CD4-positive, alpha-beta T cell treated with Interleukin-12 subunit alpha and Interleukin-12 subunit beta, for 1 hour (primary cell): ENCODE measurements at regions not wholly inside any gene's neighbourhood (a gene's known extent, or its start where the extent isn't known, plus 50 kb on each side); places are given as distances from the start of the nearest gene placed in this dataset.
"Not testable (repeated sequence)": the region's sequence is repeated elsewhere in the genome, so short reads cannot be mapped to it uniquely, and the experiment has no call there.

Experiments
- DNase-seq: peaks from one replicate; pipeline ENCODE4 v3.0.0-alpha.2; 2020

DNA sequence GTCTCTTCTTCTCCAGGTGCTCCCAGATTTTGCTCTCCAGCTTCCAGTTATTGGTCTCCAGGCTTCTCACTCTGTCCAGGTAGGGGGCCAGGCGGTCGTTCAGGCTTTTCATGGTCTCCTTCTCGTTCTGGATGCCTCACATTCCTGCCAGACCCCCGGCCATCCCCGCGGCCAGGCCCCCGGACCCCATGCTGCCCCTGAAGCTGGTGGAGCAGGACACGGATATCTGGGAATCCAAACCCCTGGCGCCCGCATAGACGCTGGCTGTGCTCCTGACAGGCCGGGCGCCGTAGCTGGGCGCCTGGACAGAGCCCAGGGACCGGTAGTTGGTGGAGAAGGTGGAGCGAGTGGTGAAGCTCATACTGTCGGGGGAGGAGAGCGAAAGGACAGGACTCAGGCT is 534.4 kb upstream of the TLE4 start:
- no peak for DNase-seq

- no peak for DNase-seq
These were observed 531.1 kb upstream of the TLE4 start for GRCh38 chr9:79040671-79041070.

- DNase-seq = no peak
These were observed 530.5 kb upstream of the TLE4 start for GRCh38 chr9:79041266-79041665.

- DNase-seq = no peak
These were observed 527.8 kb upstream of the TLE4 start for GRCh38 chr9:79043916-79044315.

- no peak for DNase-seq
These were observed 525.4 kb upstream of the TLE4 start for GRCh38 chr9:79046401-79046800.

DNA sequence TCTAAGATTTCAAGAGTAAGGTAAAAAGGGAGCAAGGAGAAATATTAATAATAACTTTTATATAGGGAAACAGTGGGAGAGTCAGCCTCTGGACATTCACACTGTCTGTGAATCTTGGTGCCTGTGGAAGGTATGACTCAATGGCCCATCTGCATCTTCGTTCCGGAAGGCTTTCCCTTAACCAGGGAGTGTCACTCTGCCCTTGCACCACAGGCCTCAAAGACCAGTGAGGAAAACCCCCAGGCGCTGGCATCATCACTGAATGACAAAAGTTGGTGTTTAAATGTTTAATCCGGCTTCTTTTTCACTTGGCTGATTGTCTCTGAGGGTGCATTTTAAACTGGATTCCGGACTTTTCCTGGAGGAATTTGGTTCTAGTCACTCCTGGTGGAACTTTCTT is 522.4 kb upstream of the TLE4 start:
- no peak for DNase-seq

DNA sequence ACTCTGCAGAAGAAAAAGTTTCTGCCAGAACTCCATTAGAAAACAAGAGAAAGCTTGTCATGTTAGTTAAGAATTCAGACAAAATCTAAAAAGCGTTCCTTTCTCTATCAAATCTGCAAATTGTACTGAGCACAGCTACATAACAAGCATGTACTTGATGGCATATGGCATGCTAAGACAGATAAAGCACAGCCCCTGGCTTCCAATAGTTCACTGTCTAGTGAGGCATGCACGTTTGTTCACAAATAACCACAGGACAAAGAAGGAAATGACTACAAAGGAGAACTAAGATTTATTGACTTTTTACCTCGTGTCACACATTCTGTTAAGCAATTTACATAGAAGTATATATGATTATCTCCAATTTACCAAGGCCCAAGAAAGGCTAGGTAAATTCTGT is 518.2 kb upstream of the TLE4 start:
- no peak for DNase-seq

- DNase-seq = no peak
These were observed 517.3 kb upstream of the TLE4 start for GRCh38 chr9:79054500-79054899.

DNA sequence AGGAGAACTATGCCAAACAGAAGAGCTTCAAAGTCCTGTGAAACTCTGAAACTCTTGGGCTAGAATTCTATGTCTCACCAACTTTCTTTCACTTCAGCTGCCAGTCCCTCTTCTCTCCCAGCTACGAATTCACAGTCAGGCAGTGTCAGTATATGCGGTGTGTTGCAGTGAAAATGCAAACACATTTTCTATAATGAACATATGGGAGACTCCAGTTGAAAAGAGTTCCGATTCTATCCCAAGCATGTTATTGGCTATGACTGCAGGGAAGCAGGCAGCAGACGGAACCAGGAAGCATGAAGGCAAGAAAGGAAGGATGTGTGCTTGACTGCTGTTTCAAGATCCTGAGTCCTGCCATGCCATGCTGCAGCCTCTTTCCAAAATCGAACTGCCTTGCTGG is 515.7 kb upstream of the TLE4 start:
- DNase-seq = no peak

- DNase-seq = no peak
These were observed 514.2 kb upstream of the TLE4 start for GRCh38 chr9:79057576-79057975.

- no peak for DNase-seq
These were observed 511.0 kb upstream of the TLE4 start for GRCh38 chr9:79060766-79061165.

DNA sequence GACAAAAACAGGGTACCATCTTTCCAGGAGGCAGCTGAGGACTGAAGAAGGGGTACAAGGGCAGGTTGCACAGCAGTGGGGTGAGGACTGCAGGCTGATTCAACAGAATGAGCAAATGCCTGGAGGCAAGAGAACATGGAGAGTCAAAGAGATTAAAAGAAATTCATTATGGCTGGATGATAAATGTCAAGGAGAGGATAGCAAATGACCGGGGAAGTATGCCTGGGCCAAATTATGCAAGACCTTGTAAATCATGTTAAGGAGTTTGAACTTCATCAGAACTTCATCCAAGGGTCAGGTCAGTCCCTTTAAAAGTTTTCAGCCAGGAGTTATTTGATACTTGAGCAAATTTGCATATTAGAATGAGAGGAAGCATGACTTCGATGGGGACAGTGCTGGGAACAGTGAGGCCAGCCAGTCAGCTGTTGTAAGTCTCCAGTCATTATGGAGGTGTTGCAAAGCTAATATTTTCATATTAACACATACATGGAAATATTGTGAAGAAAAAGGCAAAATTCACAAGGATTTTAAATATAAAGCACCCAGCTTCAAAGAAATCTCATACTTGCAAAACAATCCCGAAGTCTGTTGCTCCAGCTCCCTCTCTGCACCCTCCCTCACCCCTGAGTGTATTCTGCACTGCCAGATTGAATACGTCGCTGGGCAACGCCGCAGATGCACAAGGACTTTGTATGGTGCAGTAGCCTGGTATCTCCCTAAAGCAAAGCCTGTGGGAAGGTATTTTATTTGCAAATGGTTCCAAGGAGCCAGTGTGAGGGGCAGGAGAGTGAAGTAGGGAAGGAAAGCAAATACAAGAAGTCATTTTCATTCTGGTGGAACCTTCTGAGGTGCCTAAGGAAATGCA is 509.8 kb upstream of the TLE4 start:
- no peak for DNase-seq

DNA sequence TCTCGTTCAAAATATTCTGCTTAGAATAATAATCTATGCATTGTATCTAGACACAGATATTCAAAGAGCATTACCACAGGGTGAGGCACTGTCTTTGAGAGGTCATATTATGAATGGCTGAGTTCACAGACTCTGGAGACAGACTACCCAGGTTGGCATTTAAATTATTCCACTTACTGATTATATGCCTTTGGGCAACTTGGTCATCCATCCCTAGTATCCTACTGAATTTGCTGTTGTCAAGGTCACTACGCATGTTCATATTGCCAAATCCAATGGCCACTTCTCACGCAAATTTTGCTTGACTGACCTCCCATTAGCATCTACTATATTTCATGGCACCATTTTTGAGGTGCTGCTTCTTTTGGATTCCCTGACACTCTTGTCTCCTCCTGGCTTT is 498.6 kb upstream of the TLE4 start:
- DNase-seq = no peak

DNA sequence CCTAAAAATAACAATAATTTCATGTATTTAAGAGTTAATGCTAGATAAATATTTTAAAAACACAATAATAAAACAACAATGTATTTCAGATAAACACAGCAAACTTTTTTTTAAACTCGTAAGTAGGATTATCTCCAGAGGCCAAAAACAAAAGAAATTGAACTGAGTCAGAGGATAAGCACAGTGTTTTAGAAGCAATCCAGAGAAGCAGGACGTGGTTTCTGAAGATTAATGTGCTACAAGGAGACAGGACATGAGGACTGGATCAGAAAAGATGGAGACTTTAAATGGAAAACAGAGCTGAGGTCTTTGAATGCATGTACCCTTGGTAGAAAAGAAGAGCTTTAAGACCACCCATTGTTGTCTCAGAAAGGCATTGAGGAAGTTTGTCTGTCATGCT is 491.2 kb upstream of the TLE4 start:
- no peak for DNase-seq

DNA sequence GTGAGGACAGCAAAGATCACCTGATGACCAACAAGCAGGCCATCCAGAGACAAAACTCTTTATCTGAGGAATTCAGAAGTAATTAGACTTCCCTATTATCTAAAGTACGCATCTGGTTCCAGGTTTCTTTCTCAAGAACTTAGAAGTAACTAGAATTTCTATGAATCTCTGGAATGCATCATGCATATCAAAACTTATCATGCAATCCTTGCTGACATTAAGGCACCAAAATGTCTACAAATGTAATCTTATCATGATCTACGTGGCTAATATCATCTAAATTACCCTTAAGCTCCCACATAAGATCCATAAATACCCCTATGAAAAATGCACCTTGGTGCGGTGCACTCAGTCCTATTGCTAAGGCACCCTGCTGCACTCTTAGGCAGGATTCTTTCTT is 488.1 kb upstream of the TLE4 start:
- no peak for DNase-seq

DNA sequence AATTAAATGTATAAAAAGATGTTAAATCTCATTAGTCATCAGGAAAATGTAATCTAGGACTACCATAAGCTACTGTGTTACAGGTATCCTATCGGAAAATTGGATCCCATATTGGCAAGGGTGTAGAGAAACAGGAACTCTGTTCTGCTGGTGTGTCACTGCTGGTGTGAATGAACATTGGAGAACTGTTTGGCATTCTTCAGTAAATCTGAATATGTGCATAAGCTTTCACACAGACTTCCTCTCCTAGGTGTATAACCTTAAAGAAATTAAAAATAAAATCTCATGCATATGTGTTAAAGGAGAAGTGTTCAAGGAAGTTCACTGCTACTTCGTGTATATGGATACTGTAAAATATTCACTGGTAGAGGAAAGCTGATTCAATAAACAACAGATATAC is 484.6 kb upstream of the TLE4 start:
- DNase-seq = no peak

DNA sequence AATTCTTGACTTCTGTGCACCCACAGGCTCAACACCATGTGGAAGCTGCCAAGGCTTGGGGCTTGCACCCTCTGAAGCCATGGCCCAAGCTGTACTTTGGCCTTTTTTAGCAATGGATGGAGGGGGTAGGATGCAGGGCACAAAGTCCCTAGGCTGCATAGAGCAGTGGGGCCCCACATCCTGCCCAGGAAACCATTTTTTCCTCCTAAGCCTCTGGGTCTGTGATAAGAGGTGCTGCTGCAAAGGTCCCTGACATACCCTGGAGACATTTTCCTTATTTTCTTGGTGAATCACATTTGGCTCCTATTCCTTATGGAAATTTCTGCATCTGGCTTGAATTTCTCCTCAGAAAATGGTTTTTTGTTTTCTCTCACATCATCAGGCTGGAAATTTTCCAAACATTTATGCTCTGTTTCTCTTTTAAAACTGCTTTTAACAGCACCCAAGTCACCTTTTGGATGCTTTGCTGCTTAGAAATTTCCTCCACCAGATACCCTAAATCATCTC is 482.7 kb upstream of the TLE4 start:
- DNase-seq = no peak

DNA sequence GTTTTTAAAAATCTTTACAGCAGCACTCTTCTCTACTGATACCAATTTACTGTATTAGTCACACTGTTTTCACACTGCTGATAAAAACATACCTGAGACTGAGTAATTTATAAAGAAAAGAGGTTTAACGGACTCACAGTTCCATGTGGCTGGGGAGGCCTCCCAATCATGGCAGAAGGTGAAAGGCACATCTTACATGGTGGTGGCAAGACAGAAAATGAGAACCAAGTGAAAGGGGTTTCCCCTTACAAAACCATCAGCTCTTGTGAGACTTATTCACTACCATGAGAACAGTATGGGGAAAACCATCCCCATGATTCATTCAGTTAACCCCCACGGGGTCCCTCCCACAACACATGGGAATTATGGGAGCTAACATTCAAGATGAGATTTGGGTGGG is 481.9 kb upstream of the TLE4 start:
- DNase-seq = not testable (repeated sequence)

GRCh38 chr9:79103257-79103656 is 468.5 kb upstream of the TLE4 start:
- not testable (repeated sequence) for DNase-seq

DNA sequence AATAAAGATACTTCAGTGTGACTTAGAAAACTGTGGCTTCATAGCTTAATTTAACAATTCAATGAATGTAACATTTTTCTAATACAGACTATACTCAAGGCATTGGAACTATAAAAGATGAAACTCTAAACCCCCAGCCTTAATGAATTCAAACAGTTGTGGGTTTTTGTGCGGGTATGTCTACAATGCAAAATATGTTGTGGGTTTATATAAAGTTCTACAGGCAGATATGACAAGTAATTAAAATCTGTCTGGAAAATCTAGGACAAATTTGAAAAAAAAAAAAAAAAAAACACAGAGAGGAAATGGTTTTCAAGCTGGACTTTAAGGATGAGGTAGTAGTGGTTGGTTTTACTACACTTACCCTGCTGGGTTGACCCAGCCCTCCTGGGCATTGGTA is 467.5 kb upstream of the TLE4 start:
- DNase-seq = no peak

DNA sequence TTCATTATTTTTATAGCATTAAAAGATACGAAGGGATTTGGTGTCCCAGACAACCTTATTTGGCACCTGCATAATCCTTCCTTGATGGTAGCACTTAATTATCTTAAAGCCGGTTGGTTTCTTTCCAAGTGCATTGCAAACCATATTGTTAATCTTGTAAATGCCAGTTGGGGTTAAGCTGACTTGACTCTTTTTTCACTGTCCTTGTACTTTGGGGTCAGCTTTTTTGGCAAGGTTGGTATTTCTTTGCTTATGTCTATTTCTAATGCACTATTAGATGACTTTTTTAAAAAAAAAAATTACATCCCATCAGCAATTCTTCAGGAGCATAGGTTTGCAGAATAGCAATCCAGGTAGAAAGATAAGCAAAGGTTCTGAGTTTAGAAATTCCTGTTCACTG is 466.8 kb upstream of the TLE4 start:
- no peak for DNase-seq

DNA sequence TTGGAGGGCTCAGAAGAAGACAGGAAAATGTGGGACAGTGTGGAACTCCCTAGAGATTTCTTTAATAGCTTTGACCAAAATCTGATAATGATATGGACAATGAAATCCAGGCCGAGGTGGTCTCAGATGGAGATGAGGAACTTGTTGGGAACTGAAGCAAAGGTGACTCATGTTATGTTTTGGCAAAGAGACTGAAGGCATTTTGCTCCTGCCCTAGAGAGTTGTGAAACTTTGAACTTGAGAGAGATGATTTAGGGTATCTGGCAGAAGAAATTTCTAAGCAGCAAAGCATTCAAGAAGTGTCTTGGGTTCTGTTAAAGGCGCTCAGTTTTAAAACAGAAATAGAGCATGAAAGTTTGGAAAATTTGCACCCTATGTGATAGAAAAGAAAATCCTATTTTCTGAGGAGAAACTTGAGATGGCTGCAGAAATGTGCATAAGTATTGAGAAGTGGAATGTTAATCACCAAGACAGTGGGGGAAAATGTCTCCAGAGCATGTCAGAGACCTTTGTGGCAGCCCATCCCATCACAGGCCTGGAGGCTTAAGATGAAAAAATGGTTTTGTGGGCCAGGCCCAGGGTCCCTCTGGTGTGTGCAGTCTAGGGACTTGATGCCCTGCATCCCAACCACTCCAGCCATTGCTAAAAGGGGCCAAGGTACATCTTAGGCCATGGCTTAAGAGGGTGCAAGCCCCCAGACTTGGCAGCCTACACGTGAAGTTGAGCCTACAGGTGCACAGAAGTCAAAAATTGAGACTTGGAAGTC is 463.7 kb upstream of the TLE4 start:
- no peak for DNase-seq

GRCh38 chr9:79111653-79112052 is 460.1 kb upstream of the TLE4 start:
- no peak for DNase-seq

DNA sequence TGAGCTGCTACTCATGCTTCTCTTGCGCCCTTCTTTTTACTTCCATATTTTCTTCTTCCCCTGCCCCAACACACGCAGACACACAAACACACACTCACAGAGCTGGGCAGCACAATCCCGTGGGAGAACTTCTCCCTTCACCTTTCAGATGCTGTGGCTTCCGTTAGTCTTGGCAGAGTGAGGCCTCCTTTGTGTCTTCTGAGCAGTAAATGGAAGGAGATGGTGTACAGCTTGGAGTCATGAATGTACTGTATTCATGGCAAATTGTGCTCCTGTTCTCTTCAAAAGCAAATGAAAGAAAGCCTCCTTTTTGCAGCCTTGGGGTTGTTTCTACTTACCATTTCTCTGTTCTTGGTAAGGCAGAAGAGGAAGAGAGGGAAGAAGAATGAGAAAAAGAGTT is 456.6 kb upstream of the TLE4 start:
- no peak for DNase-seq
